A549 (cell line): ENCODE measurements at regions not wholly inside any gene's neighbourhood (a gene's known extent, or its start where the extent isn't known, plus 50 kb on each side); places are given as distances from the start of the nearest gene placed in this dataset.

ENCODE experiments used
- ATAC-seq, 2 experiments: fragments of 200-7000 bp in 1 of 2; fragments of >200 bp in 1 of 2; cut with Nextera tagmentation in 1 of 2; cut with Tn5 transposase in 1 of 2; 3 replicates each; pipeline versions ENCODE4 v1.8.0 to v1.9.1; 2018 to 2020; ENCODE audit warnings: mild to moderate bottlenecking in 1 of 2, moderate library complexity in 1 of 2
- CTCF ChIA-PET: fragments of 300-600 bp; sonication (Branson Sonifier 250); formaldehyde crosslinking; extraction: SDS; loops from one replicate; lab custom pipeline; 2021; ENCODE audit warnings: antibody characterized with exemption, inconsistent platforms; lab: Yijun Ruan, JAX
- POLR2A ChIA-PET: fragments of 350-600 bp; formaldehyde crosslinking; extraction: SDS; loops from one replicate; lab custom pipeline; 2021; ENCODE audit warnings: antibody characterized with exemption, inconsistent platforms; lab: Yijun Ruan, JAX
- DNase-seq, 2 experiments: peaks; one replicate each; pipeline versions ENCODE4 v3.0.0 to v3.0.0-alpha.2; 2011 to 2016; ENCODE audit warnings: low read depth in 1 of 2, low spot score in 1 of 2
- FAIRE-seq: peaks from 2 replicates; lab custom pipeline; 2011; peaks lifted over from hg19 to GRCh38; lab: Jason Lieb, UNC
- H3K27ac ChIP-seq, 2 experiments: fragments of >200 bp; sonication (Bioruptor Twin); formaldehyde crosslinking; 3 replicates each; pipeline ENCODE4 v1.5.1; 2016 to 2017
- H3K4me1 ChIP-seq: fragments of >200 bp; sonication (Bioruptor Twin); formaldehyde crosslinking; 3 replicates; pipeline ENCODE4 v1.6.1; 2016
- H3K4me2 ChIP-seq: fragments of >200 bp; sonication (Bioruptor Twin); formaldehyde crosslinking; 3 replicates; pipeline ENCODE4 v1.6.1; 2016
- H3K4me3 ChIP-seq: fragments of >200 bp; sonication (Bioruptor Twin); formaldehyde crosslinking; 3 replicates; pipeline ENCODE4 v1.5.1; 2016
- H3K9me3 ChIP-seq: fragments of >200 bp; sonication (Bioruptor Twin); formaldehyde crosslinking; 3 replicates; pipeline ENCODE4 v1.6.1; 2016
- CBX8 ChIP-seq: fragments of 200-600 bp; sonication (generic); IDR thresholded peaks from 2 replicates; pipeline ENCODE4 v1.6.1; 2016
- EHMT2 ChIP-seq: fragments of 200-600 bp; sonication (generic); IDR thresholded peaks from 2 replicates; pipeline ENCODE4 v1.6.1; 2016; ENCODE audit warnings: antibody characterized with exemption, low read depth, mild to moderate bottlenecking, moderate library complexity
- FOSL2 ChIP-seq, 2 experiments: fragments of 450-650 bp in 1 of 2; fragments of >200 bp in 1 of 2; sonication (Bioruptor Twin) in 1 of 2; formaldehyde crosslinking; IDR thresholded peaks; 2 replicates each; pipeline versions ENCODE4 v1.5.0 to v1.6.1; 2016 to 2020; ENCODE audit warnings: mild to moderate bottlenecking in 1 of 2, moderate library complexity in 1 of 2
- HDAC2 ChIP-seq: fragments of 200-600 bp; sonication (generic); IDR thresholded peaks from 2 replicates; pipeline ENCODE4 v1.6.1; 2016
- HOXA7 ChIP-seq: fragments of 250-450 bp; sonication (Bioruptor Pico); IDR thresholded peaks from 2 replicates; pipeline ENCODE4 v1.5.0; 2020; ENCODE audit warnings: mild to moderate bottlenecking, moderate library complexity
- HOXB13 ChIP-seq: fragments of 250-450 bp; sonication (Bioruptor Pico); IDR thresholded peaks from 2 replicates; pipeline ENCODE4 v1.5.0; 2020; ENCODE audit warnings: low read depth, mild to moderate bottlenecking, moderate library complexity
- KDM5A ChIP-seq: fragments of 200-600 bp; sonication (generic); IDR thresholded peaks from 2 replicates; pipeline ENCODE4 v1.6.1; 2016; ENCODE audit warnings: antibody characterized with exemption, mild to moderate bottlenecking
- MAFK ChIP-seq: fragments of 450-650 bp; IDR thresholded peaks from 2 replicates; pipeline ENCODE4 v1.6.1; 2014; ENCODE audit not compliant: partially characterized antibody
- MYC ChIP-seq: IDR thresholded peaks from 2 replicates; pipeline ENCODE4 v1.6.1; 2012; ENCODE audit warnings: mild to moderate bottlenecking, inconsistent platforms, low read length, improper control_type of control experiment, borderline replicate concordance
- NFE2L2 ChIP-seq: fragments of 150-350 bp; conservative IDR thresholded peaks from 2 replicates; pipeline ENCODE4 v1.6.1; 2014; ENCODE audit warnings: low read length
- PHF8 ChIP-seq: fragments of 200-600 bp; sonication (generic); IDR thresholded peaks from 2 replicates; pipeline ENCODE4 v1.6.1; 2016; ENCODE audit warnings: low read depth, mild to moderate bottlenecking, antibody characterized with exemption, moderate library complexity, borderline replicate concordance
- POLR2AphosphoS2 ChIP-seq: conservative IDR thresholded peaks from 2 replicates; pipeline ENCODE4 v1.6.1; 2012; ENCODE audit warnings: low read length, improper control_type of control experiment, inconsistent platforms
- RAD21 ChIP-seq, 2 experiments: fragments of >200 bp in 1 of 2; sonication (Bioruptor Twin) in 1 of 2; formaldehyde crosslinking in 1 of 2; IDR thresholded peaks in 1 of 2; conservative IDR thresholded peaks in 1 of 2; 2 replicates in 1 of 2; 3 replicates in 1 of 2; pipeline ENCODE4 v1.6.1; 2012 to 2018; ENCODE audit warnings: inconsistent platforms in 1 of 2
- RFX5 ChIP-seq: fragments of 450-650 bp; IDR thresholded peaks from 2 replicates; pipeline ENCODE4 v1.7.1; 2014; ENCODE audit warnings: antibody characterized with exemption, mild to moderate bottlenecking, moderate library complexity
- TFCP2L1 ChIP-seq: fragments of 250-450 bp; sonication (Bioruptor Pico); IDR thresholded peaks from 2 replicates; pipeline ENCODE4 v1.5.0; 2021; ENCODE audit warnings: mild to moderate bottlenecking
- ZSCAN20 ChIP-seq: fragments of 250-450 bp; sonication (Bioruptor Pico); IDR thresholded peaks from 2 replicates; pipeline ENCODE4 v1.8.0; 2022; ENCODE audit warnings: mild to moderate bottlenecking, moderate library complexity
- WGBS: methylation state at CpG from one replicate; pipeline ENCODE4 v1.1.6; 2017; ENCODE audit errors: missing lambda C conversion rate; 5-methylcytosine and 5-hydroxymethylcytosine counted together
- TF ChIP-seq, protein P1 (sequence below): fragments of >200 bp; sonication (Bioruptor Twin); formaldehyde crosslinking; IDR thresholded peaks from 3 replicates; pipeline ENCODE4 v1.6.1; 2016
- TF ChIP-seq, protein P2 (sequence below): IDR thresholded peaks from 2 replicates; pipeline ENCODE4 v1.6.1; 2012

DNA sequence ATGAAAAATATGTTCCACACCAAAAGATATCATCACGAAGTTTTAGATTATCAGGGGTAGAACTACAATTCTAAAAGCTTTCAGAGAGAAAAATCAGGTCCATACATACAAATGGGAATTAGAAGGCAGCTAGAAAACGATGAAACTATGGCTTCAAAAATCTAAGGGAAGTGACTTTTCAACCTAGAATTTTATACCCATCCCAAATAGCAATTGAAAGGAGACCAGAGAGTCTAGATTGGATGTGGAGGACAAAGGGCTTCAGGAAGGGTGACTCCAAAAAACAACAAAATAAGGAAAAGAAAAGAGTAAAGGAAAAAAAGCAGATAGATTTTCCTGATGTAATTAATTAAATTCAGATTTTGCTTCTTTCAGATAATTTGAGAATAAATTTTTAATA lies 72.0 kb upstream of the CEP78 start:
- ATAC-seq (no peak), DNase-seq (no peak), FAIRE-seq (no peak)
- ChIA-PET POLR2A (no interaction called here), CTCF (no interaction called here)
- no peaks in the 10 kb centered on the region for H3K4me1 ChIP-seq
- H3K4me3 ChIP-seq, result no peak overlapping the region
- H3K9me3 ChIP-seq, result peaks cover 25% of the 10 kb centered on the region; the same call in 2 of the 3 replicates
- no peak overlapping the region for H3K4me2 ChIP-seq
- WGBS, result 4% methylated on average over 2 of the region's 2 CpGs
- no peak overlapping the region for H3K27ac ChIP-seq
- no peak for TF ChIP-seq ZSCAN20 (CRISPR knock-in tag)
- no peak for TF ChIP-seq RAD21 (conservative IDR thresholded peaks at IDR 0.05 in 1 of 2, IDR thresholded peaks at IDR 0.05 in 1 of 2)
- no peak for TF ChIP-seq MAFK
- no peak for TF ChIP-seq EHMT2
- TF ChIP-seq, protein P1, sequence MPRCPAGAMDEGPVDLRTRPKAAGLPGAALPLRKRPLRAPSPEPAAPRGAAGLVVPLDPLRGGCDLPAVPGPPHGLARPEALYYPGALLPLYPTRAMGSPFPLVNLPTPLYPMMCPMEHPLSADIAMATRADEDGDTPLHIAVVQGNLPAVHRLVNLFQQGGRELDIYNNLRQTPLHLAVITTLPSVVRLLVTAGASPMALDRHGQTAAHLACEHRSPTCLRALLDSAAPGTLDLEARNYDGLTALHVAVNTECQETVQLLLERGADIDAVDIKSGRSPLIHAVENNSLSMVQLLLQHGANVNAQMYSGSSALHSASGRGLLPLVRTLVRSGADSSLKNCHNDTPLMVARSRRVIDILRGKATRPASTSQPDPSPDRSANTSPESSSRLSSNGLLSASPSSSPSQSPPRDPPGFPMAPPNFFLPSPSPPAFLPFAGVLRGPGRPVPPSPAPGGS, result no peak
- TF ChIP-seq KDM5A, result no peak
- TF ChIP-seq PHF8, result no peak
- no peak for TF ChIP-seq FOSL2 (IDR thresholded peaks at IDR 0.05)
- no peak for TF ChIP-seq FOSL2 (CRISPR knock-in tag; IDR thresholded peaks at IDR 0.05)
- no peak for TF ChIP-seq HOXB13 (CRISPR knock-in tag)
- TF ChIP-seq, protein P2, sequence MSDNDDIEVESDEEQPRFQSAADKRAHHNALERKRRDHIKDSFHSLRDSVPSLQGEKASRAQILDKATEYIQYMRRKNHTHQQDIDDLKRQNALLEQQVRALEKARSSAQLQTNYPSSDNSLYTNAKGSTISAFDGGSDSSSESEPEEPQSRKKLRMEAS, result no peak
- TF ChIP-seq HOXA7 (CRISPR knock-in tag), result no peak

DNA sequence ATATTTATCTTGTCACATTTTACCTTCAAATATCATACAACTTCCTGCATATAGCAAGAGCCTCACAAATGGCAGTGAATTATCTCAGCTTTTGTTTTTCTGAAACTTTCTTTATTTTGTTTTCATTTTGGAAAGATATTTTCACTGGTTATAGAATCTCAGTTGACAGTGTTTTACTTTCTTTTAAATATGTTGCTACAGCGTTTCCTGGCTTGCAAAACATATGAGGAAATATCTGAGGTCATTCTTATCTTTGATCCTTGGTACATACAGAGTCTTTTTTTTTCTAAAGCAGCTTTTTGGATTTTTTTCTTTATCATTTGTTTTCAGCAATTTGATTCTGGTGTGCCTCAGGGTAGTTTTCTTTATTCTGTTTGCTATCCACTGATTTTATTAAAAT lies 77.6 kb upstream of the CEP78 start:
- H3K4me1 ChIP-seq, result no peaks in the 10 kb centered on the region
- POLR2A ChIA-PET, result no interaction called here
- H3K4me2 ChIP-seq, result no peak overlapping the region
- H3K4me3 ChIP-seq, result no peak overlapping the region
- CTCF ChIA-PET, result no interaction called here
- H3K27ac ChIP-seq, result no peak overlapping the region
- no peak for ATAC-seq
- TF ChIP-seq, protein P2, result no peak
- TF ChIP-seq RFX5 (no peak), POLR2AphosphoS2 (no peak), MYC (no peak), NFE2L2 (no peak)
- TF ChIP-seq, all 56 proteins: peak for 0
- FAIRE-seq (no peak), DNase-seq (no peak)
- peaks cover 9% of the 10 kb centered on the region; the same call in 2 of the 3 replicates for H3K9me3 ChIP-seq
- 7% methylated on average over 1 of the region's 1 CpG for WGBS

DNA sequence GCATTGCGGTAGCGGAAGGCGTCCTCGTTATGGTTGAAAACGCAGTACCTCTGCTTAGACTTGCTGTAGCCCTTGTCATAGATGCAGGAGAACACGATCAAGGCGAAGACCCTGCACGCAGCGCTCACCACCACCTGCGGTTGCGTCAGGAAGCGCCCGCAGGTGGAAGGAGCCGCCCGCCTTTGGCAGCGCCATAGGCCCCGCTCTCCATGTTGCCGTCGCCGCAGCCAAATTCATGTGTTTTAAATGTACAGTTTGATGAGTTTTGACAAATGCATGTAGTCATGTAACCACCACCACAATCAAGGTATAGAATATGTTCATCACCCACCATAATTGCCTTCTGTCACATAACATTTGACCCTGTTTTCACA lies 84.9 kb upstream of the CEP78 start:
- ChIA-PET POLR2A (no interaction called here), CTCF (no interaction called here)
- Histone ChIP-seq H3K4me3 (no peak overlapping the region), H3K27ac (no peak overlapping the region), H3K4me1 (no peaks in the 10 kb centered on the region), H3K9me3 (no peaks in the 10 kb centered on the region), H3K4me2 (no peak overlapping the region)
- DNase-seq (no peak), ATAC-seq (no peak), FAIRE-seq (no peak)
- WGBS, result 93% methylated on average over 20 of the region's 20 CpGs
- TF ChIP-seq HDAC2 (no peak), CBX8 (no peak), TFCP2L1 (CRISPR knock-in tag) (no peak), FOSL2 (IDR thresholded peaks at IDR 0.05) (no peak), FOSL2 (CRISPR knock-in tag; IDR thresholded peaks at IDR 0.05) (no peak)
- TF ChIP-seq, protein P1, result no peak
- TF ChIP-seq, all 56 proteins: peak for 0
